HepG2 (cell line): ENCODE measurements at regions not wholly inside any gene's neighbourhood (a gene's known extent, or its start where the extent isn't known, plus 50 kb on each side); places are given as distances from the start of the nearest gene placed in this dataset.

Experiments
- ATAC-seq: fragments of 200-7000 bp; cut with Tn5 transposase; 3 replicates; pipeline ENCODE4 v1.9.1; 2020; ENCODE audit warnings: mild to moderate bottlenecking, moderate library complexity
- BruUV-seq: library from RNA; stranded (reverse); fragments of 400-500 nt; replicated peaks from 2 replicates; lab custom pipeline; 2021; lab: Mats Ljungman, UMichigan
- CTCF ChIA-PET: fragments of 300-600 bp; formaldehyde crosslinking; extraction: SDS; loops from one replicate; lab custom pipeline; 2021; ENCODE audit warnings: low total read pairs, inconsistent platforms, low intra/inter-chr PET ratio; lab: Yijun Ruan, JAX
- POLR2A ChIA-PET: fragments of 350-600 bp; sonication (Branson Sonifier 250); formaldehyde crosslinking; loops from one replicate; lab custom pipeline; 2020; ENCODE audit warnings: antibody characterized with exemption, inconsistent platforms; lab: Yijun Ruan, JAX
- DNase-seq: peaks from one replicate; pipeline ENCODE4 v3.0.0-alpha.2; 2015; ENCODE audit warnings: low spot score
- FAIRE-seq: peaks from 3 replicates; lab custom pipeline; 2011; peaks lifted over from hg19 to GRCh38; lab: Jason Lieb, UNC
- H2AFZ ChIP-seq: one replicate; pipeline ENCODE4 v1.6.1; 2011; ENCODE audit warnings: low read length, inconsistent platforms
- H3K27ac ChIP-seq: fragments of 300-600 bp; 3 replicates; pipeline ENCODE4 v1.8.0; 2011; ENCODE audit warnings: mixed run types, mild to moderate bottlenecking, mixed read lengths, low read length, inconsistent platforms; ENCODE audit not compliant: insufficient read depth; ENCODE audit errors: extremely low read length
- H3K27me3 ChIP-seq, 2 experiments: fragments of 200-600 bp in 1 of 2; 2 replicates in 1 of 2; 3 replicates in 1 of 2; pipeline versions ENCODE4 v1.6.0 to v1.8.0; 2011; ENCODE audit warnings: low read length in 2 of 2, mild to moderate bottlenecking in 2 of 2, moderate library complexity in 2 of 2, inconsistent platforms in 1 of 2; ENCODE audit not compliant: insufficient read depth in 2 of 2, control insufficient read depth in 1 of 2
- H3K36me3 ChIP-seq, 2 experiments: fragments of 200-600 bp in 1 of 2; replicated peaks in 1 of 2; 2 replicates in 1 of 2; 3 replicates in 1 of 2; pipeline versions ENCODE4 v1.5.1 to v1.8.0; 2011; ENCODE audit warnings: low read length in 2 of 2, inconsistent platforms in 1 of 2; ENCODE audit not compliant: insufficient read depth in 2 of 2, control insufficient read depth in 1 of 2
- H3K4me1 ChIP-seq: 2 replicates; pipeline ENCODE4 v1.5.1; 2012; ENCODE audit warnings: low read length, inconsistent platforms; ENCODE audit not compliant: insufficient read depth
- H3K4me2 ChIP-seq: 2 replicates; pipeline ENCODE4 v1.6.0; 2011; ENCODE audit warnings: low read depth, low read length, inconsistent platforms
- H3K4me3 ChIP-seq, 3 experiments: fragments of 200-600 bp in 1 of 3; sonication (generic), shearing (Covaris generic) in 1 of 3; replicated peaks in 1 of 3; 2 replicates each; pipeline ENCODE4 v1.5.1; 2011 to 2016; ENCODE audit warnings: low read length in 3 of 3, inconsistent platforms in 2 of 3, low read depth in 2 of 3, mild to moderate bottlenecking in 2 of 3, control low read depth in 1 of 3, mixed read lengths in 1 of 3; ENCODE audit not compliant: insufficient read depth in 1 of 3
- H3K79me2 ChIP-seq: one replicate; pipeline ENCODE4 v1.6.1; 2011; ENCODE audit warnings: low read length, inconsistent platforms; ENCODE audit not compliant: insufficient read depth
- H3K9ac ChIP-seq: 2 replicates; pipeline ENCODE4 v1.6.0; 2011; ENCODE audit warnings: mild to moderate bottlenecking, low read depth, low read length, inconsistent platforms; ENCODE audit not compliant: insufficient read depth
- H3K9me3 ChIP-seq: 2 replicates; pipeline ENCODE4 v1.5.1; 2012; ENCODE audit warnings: mild to moderate bottlenecking, low read length
- H4K20me1 ChIP-seq: 2 replicates; pipeline ENCODE4 v1.6.0; 2011; ENCODE audit warnings: inconsistent platforms, mild to moderate bottlenecking, low read length, moderate library complexity; ENCODE audit not compliant: insufficient read depth
- ATAD3A ChIP-seq: sonication (generic); formaldehyde crosslinking; IDR thresholded peaks from 2 replicates; pipeline ENCODE4 v1.4.0; 2020; ENCODE audit warnings: missing genetic modification reagents
- FOXK1 ChIP-seq: sonication (generic); formaldehyde crosslinking; IDR thresholded peaks from 2 replicates; pipeline ENCODE4 v1.4.0; 2020; ENCODE audit warnings: low read depth, missing genetic modification reagents, borderline replicate concordance
- HOXA7 ChIP-seq: sonication (generic); formaldehyde crosslinking; IDR thresholded peaks from 2 replicates; pipeline ENCODE4 v1.8.1; 2022; ENCODE audit warnings: mild to moderate bottlenecking, missing genetic modification reagents, moderate library complexity
- KAT7 ChIP-seq: IDR thresholded peaks from 2 replicates; pipeline ENCODE4 v1.6.1; 2018; ENCODE audit warnings: borderline replicate concordance, missing compliant biosample characterization
- KDM4B ChIP-seq: sonication (generic); formaldehyde crosslinking; IDR thresholded peaks from 2 replicates; pipeline ENCODE4 v1.4.0; 2020; ENCODE audit warnings: missing genetic modification reagents
- MAFG ChIP-seq: sonication (generic); formaldehyde crosslinking; IDR thresholded peaks from 2 replicates; pipeline ENCODE4 v1.5.1; 2020; ENCODE audit warnings: mild to moderate bottlenecking, missing genetic modification reagents
- MEIS1 ChIP-seq: sonication (generic); formaldehyde crosslinking; IDR thresholded peaks from 2 replicates; pipeline ENCODE4 v1.9.0; 2021; ENCODE audit warnings: mild to moderate bottlenecking, missing genetic modification reagents, moderate library complexity, borderline replicate concordance
- MTA1 ChIP-seq: sonication (generic); formaldehyde crosslinking; IDR thresholded peaks from 2 replicates; pipeline ENCODE4 v1.4.0; 2020; ENCODE audit warnings: missing genetic modification reagents, mild to moderate bottlenecking, borderline replicate concordance
- MTF2 ChIP-seq: sonication (generic); formaldehyde crosslinking; IDR thresholded peaks from 2 replicates; pipeline ENCODE4 v1.5.0; 2020; ENCODE audit warnings: missing genetic modification reagents, borderline replicate concordance
- SMYD3 ChIP-seq: sonication (generic); formaldehyde crosslinking; IDR thresholded peaks from 2 replicates; pipeline ENCODE4 v1.8.1; 2023; ENCODE audit warnings: mild to moderate bottlenecking, missing genetic modification reagents
- SNRNP70 ChIP-seq: fragments of 200-400 bp; formaldehyde crosslinking; IDR thresholded peaks from 2 replicates; pipeline ENCODE4 v1.6.1; 2017; ENCODE audit warnings: mild to moderate bottlenecking, low read depth, low read length, moderate library complexity
- TBX3 ChIP-seq: fragments of 450-650 bp; IDR thresholded peaks from 2 replicates; pipeline ENCODE4 v1.6.1; 2017; ENCODE audit warnings: antibody characterized with exemption, mild to moderate bottlenecking, inconsistent platforms, borderline replicate concordance
- TMF1 ChIP-seq: sonication (generic); formaldehyde crosslinking; IDR thresholded peaks from 2 replicates; pipeline ENCODE4 v1.8.1; 2022; ENCODE audit warnings: low read depth, missing genetic modification reagents
- TRIM24 ChIP-seq: sonication (generic); formaldehyde crosslinking; IDR thresholded peaks from 2 replicates; pipeline ENCODE4 v1.8.0; 2022; ENCODE audit warnings: mild to moderate bottlenecking, missing genetic modification reagents
- TSC22D2 ChIP-seq: sonication (generic); formaldehyde crosslinking; IDR thresholded peaks from 2 replicates; pipeline ENCODE4 v1.5.1; 2020; ENCODE audit warnings: missing genetic modification reagents, mild to moderate bottlenecking, borderline replicate concordance
- ZNF562 ChIP-seq: sonication (generic); formaldehyde crosslinking; IDR thresholded peaks from 2 replicates; pipeline ENCODE4 v1.8.0; 2022; ENCODE audit warnings: missing genetic modification reagents, borderline replicate concordance
- ZNF570 ChIP-seq: sonication (generic); formaldehyde crosslinking; IDR thresholded peaks from 2 replicates; pipeline ENCODE4 v1.4.0; 2020; ENCODE audit warnings: mild to moderate bottlenecking, missing genetic modification reagents, borderline replicate concordance
- ZNF614 ChIP-seq: IDR thresholded peaks from 2 replicates; pipeline ENCODE4 v1.6.1; 2018; ENCODE audit warnings: missing biosample characterization, missing genetic modification reagents, inconsistent platforms, borderline replicate concordance
- ZNF615 ChIP-seq: sonication (generic); formaldehyde crosslinking; IDR thresholded peaks from 2 replicates; pipeline ENCODE4 v1.5.0; 2020; ENCODE audit warnings: mild to moderate bottlenecking, missing genetic modification reagents, borderline replicate concordance
- ZNF678 ChIP-seq: sonication (generic); formaldehyde crosslinking; IDR thresholded peaks from 2 replicates; pipeline ENCODE4 v1.4.0; 2020; ENCODE audit warnings: mild to moderate bottlenecking, missing genetic modification reagents
- WGBS: methylation state at CpG from one replicate; pipeline ENCODE4 v1.1.6; 2017; ENCODE audit warnings: low lambda C conversion rate; 5-methylcytosine and 5-hydroxymethylcytosine counted together
- in situ Hi-C: cut with HindIII; loops from 2 replicates; pipeline ENCODE4 v1.10.0; 2017; ENCODE audit warnings: low pct_unique_long_range_greater_than_20kb; ENCODE audit not compliant: extremely low pct_ligation_motif_present
- intact Hi-C: fragments of 100-400 bp; cut with micrococcal nuclease; formaldehyde crosslinking; loops from one replicate; pipeline ENCODE4 v1.10.0; 2022; ENCODE audit not compliant: unreplicated experiment
- TF ChIP-seq, protein P1 (sequence below), 2 experiments: sonication (generic) in 1 of 2; formaldehyde crosslinking in 1 of 2; IDR thresholded peaks; 2 replicates each; pipeline versions ENCODE4 v1.5.1 to v1.6.1; 2011 to 2020; ENCODE audit warnings: borderline replicate concordance in 1 of 2, low read depth in 1 of 2, low read length in 1 of 2, mild to moderate bottlenecking in 1 of 2, missing genetic modification reagents in 1 of 2, moderate library complexity in 1 of 2
- TF ChIP-seq, protein P2 (sequence below): sonication (generic); formaldehyde crosslinking; IDR thresholded peaks from 2 replicates; pipeline ENCODE4 v1.8.0; 2022; ENCODE audit warnings: low read depth, missing genetic modification reagents

DNA sequence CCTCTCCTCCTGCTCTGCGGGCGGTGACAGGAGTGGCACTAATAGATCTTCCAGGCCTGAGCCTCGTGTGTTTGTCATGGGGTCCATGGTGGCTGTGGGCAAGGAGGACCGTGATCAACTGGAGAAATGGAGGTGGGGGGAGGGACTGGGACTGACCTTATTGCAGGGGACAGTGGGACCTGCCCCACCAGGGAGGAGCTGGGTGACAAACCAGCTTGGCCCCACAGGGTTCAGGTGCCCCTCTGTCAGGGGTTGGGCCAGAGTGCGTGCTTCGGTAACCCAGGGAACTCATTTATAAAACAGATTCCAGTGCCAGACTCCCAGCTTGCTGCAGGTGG lies 366.5 kb downstream of the BCOR start (continued):
- TF ChIP-seq, protein P1, sequence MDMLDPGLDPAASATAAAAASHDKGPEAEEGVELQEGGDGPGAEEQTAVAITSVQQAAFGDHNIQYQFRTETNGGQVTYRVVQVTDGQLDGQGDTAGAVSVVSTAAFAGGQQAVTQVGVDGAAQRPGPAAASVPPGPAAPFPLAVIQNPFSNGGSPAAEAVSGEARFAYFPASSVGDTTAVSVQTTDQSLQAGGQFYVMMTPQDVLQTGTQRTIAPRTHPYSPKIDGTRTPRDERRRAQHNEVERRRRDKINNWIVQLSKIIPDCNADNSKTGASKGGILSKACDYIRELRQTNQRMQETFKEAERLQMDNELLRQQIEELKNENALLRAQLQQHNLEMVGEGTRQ (IDR thresholded peaks at IDR 0.05; ENCODE audit: low read depth, low read length): no peak
- TF ChIP-seq, protein P1 (CRISPR knock-in tag; IDR thresholded peaks at IDR 0.05; ENCODE audit: borderline replicate concordance): no peak
- no peak for TF ChIP-seq SNRNP70

DNA sequence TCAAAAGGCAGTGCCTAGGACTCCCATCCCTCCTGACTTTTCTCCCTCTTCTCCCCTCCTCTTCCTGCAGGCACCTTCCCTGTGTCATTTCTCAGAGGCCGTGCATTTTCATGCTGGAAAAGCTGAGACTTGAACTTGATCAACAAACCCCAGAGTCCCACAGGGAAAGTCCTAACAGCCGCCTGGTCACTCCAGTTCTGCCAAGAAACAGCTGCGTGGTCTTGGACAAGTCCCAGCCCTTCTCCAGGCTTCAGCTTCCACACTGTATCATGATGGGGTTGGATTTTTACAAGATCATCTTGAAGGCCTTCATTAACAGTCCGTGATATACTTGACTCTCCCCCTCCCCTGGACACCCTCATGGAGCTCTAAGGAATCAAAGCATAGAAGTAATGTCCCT lies 366.0 kb downstream of the BCOR start:
- H3K4me2 ChIP-seq: no peak overlapping the region
- ChIA-PET POLR2A (interaction anchor here (1.3 kb wide), 2 partner anchors 445 to 535 kb away, joined by 3 read pairs; no protein-coding TSS in a partner anchor), CTCF (no interaction called here)
- TF ChIP-seq ZNF570 (CRISPR knock-in tag): no peak
- no peak for TF ChIP-seq TSC22D2 (CRISPR knock-in tag)
- no peak for TF ChIP-seq TBX3
- no peak for TF ChIP-seq MAFG (CRISPR knock-in tag)
- no peak for TF ChIP-seq ATAD3A (CRISPR knock-in tag)
- no peak for TF ChIP-seq HOXA7 (CRISPR knock-in tag)
- no peak for TF ChIP-seq KDM4B
- TF ChIP-seq ZNF562 (CRISPR knock-in tag): no peak
- TF ChIP-seq KAT7 (CRISPR knock-in tag): no peak
- TF ChIP-seq TMF1: no peak
- no peak for TF ChIP-seq MTF2 (CRISPR knock-in tag)
- no peak for TF ChIP-seq ZNF678
- no peak for TF ChIP-seq ZNF614 (CRISPR knock-in tag)
- TF ChIP-seq FOXK1: no peak
- TF ChIP-seq MTA1 (CRISPR knock-in tag): no peak
- TF ChIP-seq SMYD3 (CRISPR knock-in tag): no peak
- TF ChIP-seq, protein P2, sequence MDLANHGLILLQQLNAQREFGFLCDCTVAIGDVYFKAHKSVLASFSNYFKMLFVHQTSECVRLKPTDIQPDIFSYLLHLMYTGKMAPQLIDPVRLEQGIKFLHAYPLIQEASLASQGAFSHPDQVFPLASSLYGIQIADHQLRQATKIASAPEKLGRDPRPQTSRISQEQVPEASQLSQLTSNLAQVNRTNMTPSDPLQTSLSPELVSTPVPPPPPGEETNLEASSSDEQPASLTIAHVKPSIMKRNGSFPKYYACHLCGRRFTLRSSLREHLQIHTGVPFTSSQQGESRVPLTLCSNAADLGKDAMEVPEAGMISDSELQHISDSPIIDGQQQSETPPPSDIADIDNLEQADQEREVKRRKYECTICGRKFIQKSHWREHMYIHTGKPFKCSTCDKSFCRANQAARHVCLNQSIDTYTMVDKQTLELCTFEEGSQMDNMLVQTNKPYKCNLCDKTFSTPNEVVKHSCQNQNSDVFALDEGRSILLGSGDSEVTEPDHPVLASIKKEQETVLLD: no peak
- no peak for TF ChIP-seq TRIM24
- no peak for TF ChIP-seq MEIS1 (CRISPR knock-in tag)
- no peak for TF ChIP-seq ZNF615 (CRISPR knock-in tag)
- no peaks in the 10 kb centered on the region for H3K27me3 ChIP-seq
- no peak overlapping the region for H3K27ac ChIP-seq
- H3K79me2 ChIP-seq: no peaks in the 10 kb centered on the region
- no peaks in the 10 kb centered on the region for H3K9me3 ChIP-seq
- H3K9ac ChIP-seq: no peak overlapping the region
- DNase-seq (no peak), ATAC-seq (no peak), FAIRE-seq (no peak)
- H4K20me1 ChIP-seq: no peaks in the 10 kb centered on the region
- intact Hi-C loops: loop anchor here (5.0 kb wide), 1 partner anchor 41 kb away; no protein-coding TSS in a partner anchor
- H3K4me1 ChIP-seq: peaks cover 29% of the 10 kb centered on the region
- H3K4me3 ChIP-seq: no peak overlapping the region
- no peaks in the 10 kb centered on the region for H3K36me3 ChIP-seq
- in situ Hi-C loops: no loop called here
- no TSS peak for BruUV-seq
- H2AFZ ChIP-seq: no peak overlapping the region
- 21% methylated on average over 2 of the region's 4 CpGs for WGBS
